Endothelial cell of umbilical vein (primary cell): ENCODE measurements at regions not wholly inside any gene's neighbourhood (a gene's known extent, or its start where the extent isn't known, plus 50 kb on each side); places are given as distances from the start of the nearest gene placed in this dataset.

Experiments
- BruUV-seq: library from RNA; stranded (reverse); fragments of 400-500 nt; replicated peaks from 2 replicates; lab custom pipeline; 2021; lab: Mats Ljungman, UMichigan
- CTCF ChIA-PET: fragments of 300-600, 350-600 bp; sonication (Branson Sonifier 250); formaldehyde crosslinking; loops from one replicate; lab custom pipeline; 2021; ENCODE audit warnings: antibody characterized with exemption, inconsistent platforms; lab: Charles Lee
- POLR2A ChIA-PET: fragments of 300-600, 350-600 bp; sonication (Branson Sonifier 250); formaldehyde crosslinking; loops from one replicate; lab custom pipeline; 2021; ENCODE audit warnings: antibody characterized with exemption, inconsistent platforms; lab: Charles Lee
- DNase-seq: peaks from one replicate; pipeline ENCODE4 v3.0.0-alpha.2; 2011; ENCODE audit warnings: low read depth, low spot score
- FAIRE-seq: peaks from 2 replicates; lab custom pipeline; 2011; peaks lifted over from hg19 to GRCh38; lab: Jason Lieb, UNC
- H2AFZ ChIP-seq: 2 replicates; pipeline ENCODE4 v1.6.0; 2012; ENCODE audit warnings: low read depth, low read length, control low read depth, inconsistent platforms
- H3K27ac ChIP-seq: 2 replicates; pipeline ENCODE4 v1.5.1; 2011; ENCODE audit warnings: low read depth, mild to moderate bottlenecking, control low read depth, low read length, moderate library complexity; ENCODE audit not compliant: insufficient read depth
- H3K27me3 ChIP-seq, 2 experiments: 2 replicates each; pipeline versions ENCODE4 v1.6.0 to v1.6.1; 2011; ENCODE audit warnings: low read length in 2 of 2, mixed read lengths in 1 of 2; ENCODE audit not compliant: control insufficient read depth in 2 of 2, insufficient read depth in 2 of 2
- H3K36me3 ChIP-seq, 2 experiments: 2 replicates in 1 of 2; 3 replicates in 1 of 2; pipeline ENCODE4 v1.5.1; 2011; ENCODE audit warnings: low read length in 2 of 2, mild to moderate bottlenecking in 1 of 2, moderate library complexity in 1 of 2; ENCODE audit not compliant: control insufficient read depth in 2 of 2, insufficient read depth in 2 of 2; ENCODE audit errors: extremely low read depth in 1 of 2
- H3K4me1 ChIP-seq: 3 replicates; pipeline ENCODE4 v1.5.1; 2011; ENCODE audit warnings: mild to moderate bottlenecking, low read length; ENCODE audit not compliant: control insufficient read depth, insufficient read depth; ENCODE audit errors: extremely low read depth
- H3K4me2 ChIP-seq: 2 replicates; pipeline ENCODE4 v1.6.1; 2011; ENCODE audit warnings: low read length, control low read depth, mixed read lengths; ENCODE audit not compliant: insufficient read depth
- H3K4me3 ChIP-seq, 3 experiments: fragments of 200-600 bp in 1 of 3; sonication (generic), shearing (Covaris generic) in 1 of 3; replicated peaks in 1 of 3; 2 replicates each; pipeline ENCODE4 v1.5.1; 2011 to 2016; ENCODE audit warnings: control low read depth in 3 of 3, low read length in 3 of 3, mild to moderate bottlenecking in 2 of 3, inconsistent platforms in 1 of 3, low read depth in 1 of 3, moderate library complexity in 1 of 3; ENCODE audit not compliant: insufficient read depth in 1 of 3
- H3K79me2 ChIP-seq: 2 replicates; pipeline ENCODE4 v1.6.0; 2012; ENCODE audit warnings: low read length, inconsistent platforms; ENCODE audit not compliant: control insufficient read depth, insufficient read depth
- H3K9ac ChIP-seq: replicated peaks from 2 replicates; pipeline ENCODE3; 2011; ENCODE audit warnings: low read length, control low read depth; ENCODE audit not compliant: insufficient read depth; ENCODE audit errors: extremely low read depth
- H3K9me1 ChIP-seq: replicated peaks from 3 replicates; pipeline ENCODE4 v1.6.0; 2011; ENCODE audit warnings: mild to moderate bottlenecking, low read length; ENCODE audit not compliant: control insufficient read depth, insufficient read depth; ENCODE audit errors: extremely low read depth
- H3K9me3 ChIP-seq: replicated peaks from 2 replicates; pipeline ENCODE4 v1.5.1; 2012; ENCODE audit warnings: low read length, inconsistent platforms; ENCODE audit not compliant: control insufficient read depth, insufficient read depth
- H4K20me1 ChIP-seq: replicated peaks from 2 replicates; pipeline ENCODE3; 2011; ENCODE audit warnings: mild to moderate bottlenecking, low read length; ENCODE audit not compliant: control insufficient read depth, insufficient read depth; ENCODE audit errors: extremely low read depth
- EZH2 ChIP-seq: IDR thresholded peaks from 2 replicates; pipeline ENCODE4 v1.6.1; 2012; ENCODE audit warnings: borderline replicate concordance, low read depth, mild to moderate bottlenecking, moderate library complexity, low read length, inconsistent platforms; ENCODE audit not compliant: severe bottlenecking
- FOS ChIP-seq: IDR thresholded peaks from 2 replicates; pipeline ENCODE4 v1.6.1; 2011; ENCODE audit warnings: mild to moderate bottlenecking, low read length, moderate library complexity, borderline replicate concordance; ENCODE audit not compliant: insufficient read depth
- GATA2 ChIP-seq: IDR thresholded peaks from 2 replicates; pipeline ENCODE4 v1.7.0; 2011; ENCODE audit warnings: low read depth, mild to moderate bottlenecking, moderate library complexity, mixed read lengths, low read length; ENCODE audit not compliant: insufficient read length, insufficient read depth
- JUN ChIP-seq: IDR thresholded peaks from 2 replicates; pipeline ENCODE4 v1.6.1; 2011; ENCODE audit warnings: borderline replicate concordance, low read depth; ENCODE audit not compliant: insufficient read length, insufficient read depth
- MAX ChIP-seq: IDR thresholded peaks from 2 replicates; pipeline ENCODE4 v1.6.1; 2011; ENCODE audit not compliant: insufficient read depth, insufficient read length
- MYC ChIP-seq: IDR thresholded peaks from one replicate; pipeline ENCODE4 v1.6.1; 2011; ENCODE audit warnings: mild to moderate bottlenecking, low read depth, low read length
- POLR2A ChIP-seq: IDR thresholded peaks from 2 replicates; pipeline ENCODE4 v1.6.1; 2012; ENCODE audit warnings: low read depth, mild to moderate bottlenecking, control low read depth, low read length
- POLR2AphosphoS5 ChIP-seq: IDR thresholded peaks from 2 replicates; pipeline ENCODE4 v1.6.1; 2012; ENCODE audit warnings: low read depth, mild to moderate bottlenecking, control low read depth, low read length, moderate library complexity; ENCODE audit not compliant: insufficient read depth
- dilution Hi-C: fragments of 300-500 bp; cut with MboI; formaldehyde crosslinking; loops from one replicate; pipeline ENCODE4 v1.15.0; 2019; ENCODE audit warnings: low sequenced_read_pairs; ENCODE audit not compliant: extremely low pct_ligation_motif_present
- intact Hi-C: fragments of 100-400 bp; cut with micrococcal nuclease; formaldehyde crosslinking; loops from one replicate; pipeline ENCODE4 v1.10.0; 2022
- TF ChIP-seq, protein P1 (sequence below), 2 donors: IDR thresholded peaks; 1 replicate in 1 of 2; 2 replicates in 1 of 2; pipeline ENCODE4 v1.5.1; 2011; ENCODE audit warnings: low read length in 2 of 2, mild to moderate bottlenecking in 2 of 2, moderate library complexity in 2 of 2, control low read depth in 1 of 2, inconsistent platforms in 1 of 2, low read depth in 1 of 2; ENCODE audit not compliant: insufficient read depth in 1 of 2; ENCODE audit errors: extremely low read depth in 1 of 2

- Histone ChIP-seq H2AFZ (no peak overlapping the region), H3K79me2 (no peaks in the 10 kb centered on the region), H4K20me1 (no peaks in the 10 kb centered on the region), H3K4me2 (no peak overlapping the region), H3K9ac (no peak overlapping the region), H3K4me1 (no peaks in the 10 kb centered on the region), H3K27ac (no peak overlapping the region), H3K36me3 (no peaks in the 10 kb centered on the region), H3K9me3 (no peaks in the 10 kb centered on the region), H3K9me1 (no peaks in the 10 kb centered on the region), H3K4me3 (no peak overlapping the region), H3K27me3 (peaks cover 3 to 18% of the 10 kb centered on the region in 2 experiments)
- ChIA-PET POLR2A (no interaction called here), CTCF (interaction anchor here (1.1 kb wide), 1 partner anchor 25 kb away, joined by 4 read pairs; no protein-coding TSS in a partner anchor)
- intact Hi-C loops (no loop called here), dilution Hi-C loops (no loop called here)
- TF ChIP-seq EZH2 (no peak), FOS (no peak), GATA2 (no peak), POLR2A (no peak)
- no TSS peak for BruUV-seq
- DNase-seq: no peak
- no peak for FAIRE-seq
These were observed 112.4 kb upstream of the APC start for GRCh38 chr5:112625246-112625645.

DNA sequence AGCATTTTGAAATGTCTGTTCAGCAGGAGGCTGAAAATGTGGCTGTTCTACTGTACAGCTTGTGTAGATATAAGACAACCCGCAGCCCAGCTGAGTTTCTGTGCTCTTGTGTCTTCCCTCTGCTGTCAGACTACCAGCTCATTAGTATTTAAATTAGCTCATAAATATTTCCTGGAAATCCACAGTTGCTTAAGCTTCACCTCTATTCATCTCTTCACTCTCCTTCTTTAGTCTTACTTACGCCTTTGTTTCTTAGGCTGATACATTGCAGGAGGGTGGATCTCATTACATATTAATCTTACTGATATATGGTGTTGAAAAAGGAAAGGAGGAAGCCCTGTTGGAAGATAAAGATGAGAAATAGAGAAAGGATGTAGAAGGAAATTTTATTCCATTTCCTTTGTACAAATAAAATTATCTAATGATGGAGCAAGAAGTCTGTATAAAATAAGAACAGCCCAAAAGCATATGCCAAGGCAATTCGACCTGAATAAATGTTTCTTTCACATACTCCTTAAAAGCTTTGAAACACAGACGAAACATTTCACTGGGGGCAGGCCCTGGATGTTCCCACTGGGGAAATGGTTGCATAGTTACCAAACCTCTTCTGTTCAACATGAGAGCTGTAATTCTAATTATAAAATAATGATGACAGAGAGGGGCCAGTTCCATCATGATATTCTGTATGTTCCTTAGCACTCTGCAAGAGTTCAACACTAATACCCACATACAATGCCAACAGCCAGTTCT, 111.8 kb upstream of the APC start:
- POLR2A ChIA-PET: no interaction called here
- intact Hi-C loops: no loop called here

More for the DNA sequence above, 111.8 kb upstream of the APC start:
- Histone ChIP-seq H4K20me1 (no peaks in the 10 kb centered on the region), H3K9ac (no peak overlapping the region), H3K4me1 (no peaks in the 10 kb centered on the region), H3K79me2 (no peaks in the 10 kb centered on the region), H3K36me3 (no peaks in the 10 kb centered on the region), H2AFZ (no peak overlapping the region), H3K4me3 (no peak overlapping the region), H3K9me1 (no peaks in the 10 kb centered on the region), H3K9me3 (no peaks in the 10 kb centered on the region), H3K4me2 (no peak overlapping the region), H3K27me3 (peaks cover 3 to 18% of the 10 kb centered on the region in 2 experiments), H3K27ac (no peak overlapping the region)
- DNase-seq (no peak), FAIRE-seq (no peak)
- dilution Hi-C loops: no loop called here
- CTCF ChIA-PET: interaction anchor here (1.1 kb wide), 1 partner anchor 24 kb away, joined by 4 read pairs; no protein-coding TSS in a partner anchor
- TF ChIP-seq POLR2AphosphoS5: no peak
- no peak for TF ChIP-seq POLR2A
- no peak for TF ChIP-seq GATA2
- TF ChIP-seq, protein P1, sequence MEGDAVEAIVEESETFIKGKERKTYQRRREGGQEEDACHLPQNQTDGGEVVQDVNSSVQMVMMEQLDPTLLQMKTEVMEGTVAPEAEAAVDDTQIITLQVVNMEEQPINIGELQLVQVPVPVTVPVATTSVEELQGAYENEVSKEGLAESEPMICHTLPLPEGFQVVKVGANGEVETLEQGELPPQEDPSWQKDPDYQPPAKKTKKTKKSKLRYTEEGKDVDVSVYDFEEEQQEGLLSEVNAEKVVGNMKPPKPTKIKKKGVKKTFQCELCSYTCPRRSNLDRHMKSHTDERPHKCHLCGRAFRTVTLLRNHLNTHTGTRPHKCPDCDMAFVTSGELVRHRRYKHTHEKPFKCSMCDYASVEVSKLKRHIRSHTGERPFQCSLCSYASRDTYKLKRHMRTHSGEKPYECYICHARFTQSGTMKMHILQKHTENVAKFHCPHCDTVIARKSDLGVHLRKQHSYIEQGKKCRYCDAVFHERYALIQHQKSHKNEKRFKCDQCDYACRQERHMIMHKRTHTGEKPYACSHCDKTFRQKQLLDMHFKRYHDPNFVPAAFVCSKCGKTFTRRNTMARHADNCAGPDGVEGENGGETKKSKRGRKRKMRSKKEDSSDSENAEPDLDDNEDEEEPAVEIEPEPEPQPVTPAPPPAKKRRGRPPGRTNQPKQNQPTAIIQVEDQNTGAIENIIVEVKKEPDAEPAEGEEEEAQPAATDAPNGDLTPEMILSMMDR (IDR thresholded peaks at IDR 0.05; ENCODE audit: extremely low read depth in 1 of 2, insufficient read depth in 1 of 2, low read depth in 1 of 2, low read length in 2 of 2): no peak
- no peak for TF ChIP-seq EZH2
- no peak for TF ChIP-seq MAX
- no peak for TF ChIP-seq FOS
- TF ChIP-seq JUN: no peak
- no peak for TF ChIP-seq MYC
- BruUV-seq: no TSS peak
